ENCODE measurements at regions not wholly inside any gene's neighbourhood (a gene's known extent, or its start where the extent isn't known, plus 50 kb on each side); places are given as distances from the start of the nearest gene placed in this dataset.

DNA sequence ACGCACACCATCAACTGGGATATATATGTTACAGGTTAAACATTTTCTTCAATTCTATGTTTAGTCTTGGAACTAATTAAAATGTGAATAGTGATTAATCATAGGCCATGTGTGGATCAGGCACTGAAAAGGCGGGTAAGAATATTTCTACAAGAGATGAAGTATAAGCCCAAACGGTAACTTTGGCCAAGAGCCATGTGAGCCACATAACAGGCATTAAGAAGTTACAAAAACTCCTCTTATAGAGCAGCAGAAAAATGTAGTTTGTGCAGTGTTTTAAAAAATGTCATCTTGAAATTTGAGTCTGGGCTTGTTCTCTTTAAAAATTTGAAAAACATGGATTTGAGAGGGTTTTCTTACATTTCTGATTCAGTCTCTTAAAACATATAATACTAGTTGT lies 521.8 kb upstream of the DIPK2B start:
- DNase-seq: no peak

DNA sequence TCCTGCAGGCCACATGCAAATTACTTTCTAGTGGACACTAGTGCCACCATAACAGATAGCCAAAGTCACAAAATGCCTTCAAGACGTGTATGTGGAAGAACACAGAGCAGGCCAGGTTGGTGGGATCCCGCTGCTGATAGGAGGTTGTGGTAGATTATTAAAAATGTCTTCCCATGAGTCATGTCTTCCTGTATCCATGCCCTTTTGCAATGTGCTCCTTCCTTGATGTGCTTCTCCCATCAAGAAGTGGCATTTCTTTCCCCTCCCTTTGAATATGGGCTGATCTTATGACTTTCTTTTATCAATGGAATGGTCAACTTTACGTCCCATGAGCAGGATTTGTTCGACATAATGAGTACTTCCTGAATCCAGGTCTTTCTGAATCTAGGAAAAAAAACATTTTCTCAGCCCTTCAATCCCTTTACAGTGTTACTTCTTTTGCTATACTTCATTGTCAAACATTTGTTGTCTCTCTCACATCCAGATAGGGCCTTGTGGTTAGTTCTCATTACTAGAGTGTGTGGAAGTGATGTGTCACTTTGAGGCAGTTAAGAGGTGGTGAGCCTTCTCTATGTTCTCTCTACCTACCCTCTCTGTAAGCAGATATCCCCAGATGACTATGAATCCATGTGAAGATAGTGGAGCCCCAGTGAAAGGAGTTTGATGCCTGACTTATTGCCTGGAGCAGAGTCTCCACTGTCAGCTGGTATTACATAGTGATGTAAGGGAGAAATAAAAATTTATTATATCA lies 519.2 kb upstream of the DIPK2B start:
- no peak for DNase-seq

DNA sequence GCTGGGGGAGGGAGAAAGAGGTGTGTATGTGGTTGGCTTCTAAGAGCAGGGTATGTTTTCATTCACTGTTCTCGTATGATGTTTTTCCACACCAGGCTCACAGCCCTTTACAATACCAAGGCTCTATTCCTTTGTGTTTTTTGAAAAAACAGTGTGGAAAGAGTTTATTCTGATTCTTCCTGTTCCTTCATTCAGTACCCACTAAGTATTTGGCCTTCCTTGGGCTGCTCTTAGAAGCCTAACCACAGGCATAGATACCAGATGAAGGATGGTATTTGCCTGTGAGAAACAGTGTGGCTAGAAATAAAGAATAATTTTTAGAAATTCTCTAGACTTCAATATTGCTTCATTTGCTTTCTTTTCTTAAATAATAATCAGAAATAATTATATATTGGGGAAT lies 518.0 kb upstream of the DIPK2B start:
- DNase-seq: no peak

DNA sequence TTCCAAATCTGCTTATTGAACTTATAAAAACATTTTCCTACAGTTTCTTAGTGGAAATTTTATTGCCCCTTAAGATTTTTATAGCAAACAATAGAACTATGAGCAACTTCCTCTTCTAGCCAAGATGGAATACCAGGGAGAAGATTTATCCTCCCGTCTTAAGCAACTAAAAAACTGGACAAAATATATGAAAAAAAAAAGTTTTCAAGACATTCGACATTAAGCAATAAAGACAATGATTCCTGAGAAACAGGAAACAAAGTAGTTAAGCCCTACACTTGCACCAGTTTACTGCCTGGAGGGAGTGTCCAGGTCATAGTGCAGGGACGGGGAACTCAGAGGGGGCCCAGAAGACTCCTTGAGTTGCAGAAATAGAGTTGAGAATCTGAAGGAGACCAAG lies 516.1 kb upstream of the DIPK2B start:
- DNase-seq: no peak

DNA sequence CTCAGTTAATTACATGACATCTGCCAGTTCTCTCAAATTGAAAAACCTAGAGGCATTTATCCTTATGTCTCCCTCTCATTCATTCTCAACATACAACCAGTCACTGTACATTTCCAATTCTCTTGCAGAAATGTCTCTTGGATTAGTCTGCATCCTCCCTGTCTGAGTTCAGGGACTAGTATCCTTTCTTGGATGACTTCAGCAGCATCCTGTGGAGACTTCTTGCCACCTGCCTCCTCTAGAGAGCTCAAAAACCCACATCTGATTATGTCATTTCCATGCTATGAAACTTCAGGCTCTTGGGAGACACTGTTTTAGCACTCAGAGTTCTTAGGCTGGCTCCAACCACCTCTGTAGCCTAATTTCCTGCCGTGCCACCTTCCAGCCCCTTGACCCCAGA lies 515.1 kb upstream of the DIPK2B start:
- no peak for DNase-seq

DNA sequence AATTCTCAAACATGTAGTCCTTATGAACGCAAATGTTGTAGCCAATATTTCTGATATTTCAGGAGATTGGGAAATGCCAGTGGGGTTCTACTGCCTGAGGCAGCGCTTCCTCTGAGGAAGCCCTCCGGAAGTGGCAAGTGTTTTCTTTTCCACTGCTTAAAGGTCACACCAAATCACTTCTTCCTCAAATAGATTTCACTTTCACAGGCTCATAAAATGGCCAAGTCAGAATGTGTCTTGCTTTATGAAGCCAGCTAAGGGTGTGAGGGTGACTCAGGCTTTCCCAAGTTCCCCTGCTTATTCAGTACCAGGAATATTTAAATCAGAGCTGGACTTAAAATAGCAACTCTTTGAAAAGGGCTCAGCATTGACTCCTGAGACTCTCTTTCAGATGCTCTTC lies 514.2 kb upstream of the DIPK2B start:
- no peak for DNase-seq

DNA sequence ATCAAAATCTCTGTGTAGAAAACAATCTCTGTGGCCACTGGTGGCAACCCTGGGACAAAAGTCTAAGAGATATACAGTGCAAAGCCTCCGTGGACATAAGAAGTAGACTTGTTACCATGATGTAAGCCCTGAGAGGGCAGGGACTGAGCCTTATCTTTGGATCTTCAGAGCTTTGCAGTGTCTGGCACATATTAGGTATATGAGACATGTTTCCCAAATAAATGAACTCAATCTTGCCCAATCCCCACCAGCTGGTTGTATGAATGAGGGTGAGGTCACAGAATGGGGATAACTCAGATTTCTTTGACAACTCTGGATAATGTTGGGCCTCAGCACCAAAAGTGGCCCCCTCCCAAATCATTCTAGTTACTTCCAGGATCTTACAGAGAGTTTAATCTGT lies 511.4 kb upstream of the DIPK2B start:
- no peak for DNase-seq

DNA sequence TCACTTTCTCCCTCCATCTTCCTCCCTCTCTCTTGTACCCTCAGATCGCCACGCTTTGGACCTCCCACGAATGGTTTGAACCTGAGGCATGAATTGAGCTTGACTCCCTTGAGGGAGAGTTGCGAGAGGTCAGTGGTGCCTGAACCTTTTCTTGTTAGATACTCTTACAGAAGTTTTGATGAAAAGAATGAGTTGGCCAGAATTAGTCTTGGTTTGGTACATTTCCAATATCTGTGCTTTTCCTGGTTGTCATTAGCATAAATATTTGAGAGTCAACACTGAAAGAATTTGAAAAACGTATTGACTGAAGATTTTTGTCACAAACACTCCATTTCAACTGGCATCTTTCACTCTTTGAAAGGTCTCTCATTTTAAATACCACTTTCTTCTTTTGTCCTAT lies 510.6 kb upstream of the DIPK2B start:
- DNase-seq: no peak

DNA sequence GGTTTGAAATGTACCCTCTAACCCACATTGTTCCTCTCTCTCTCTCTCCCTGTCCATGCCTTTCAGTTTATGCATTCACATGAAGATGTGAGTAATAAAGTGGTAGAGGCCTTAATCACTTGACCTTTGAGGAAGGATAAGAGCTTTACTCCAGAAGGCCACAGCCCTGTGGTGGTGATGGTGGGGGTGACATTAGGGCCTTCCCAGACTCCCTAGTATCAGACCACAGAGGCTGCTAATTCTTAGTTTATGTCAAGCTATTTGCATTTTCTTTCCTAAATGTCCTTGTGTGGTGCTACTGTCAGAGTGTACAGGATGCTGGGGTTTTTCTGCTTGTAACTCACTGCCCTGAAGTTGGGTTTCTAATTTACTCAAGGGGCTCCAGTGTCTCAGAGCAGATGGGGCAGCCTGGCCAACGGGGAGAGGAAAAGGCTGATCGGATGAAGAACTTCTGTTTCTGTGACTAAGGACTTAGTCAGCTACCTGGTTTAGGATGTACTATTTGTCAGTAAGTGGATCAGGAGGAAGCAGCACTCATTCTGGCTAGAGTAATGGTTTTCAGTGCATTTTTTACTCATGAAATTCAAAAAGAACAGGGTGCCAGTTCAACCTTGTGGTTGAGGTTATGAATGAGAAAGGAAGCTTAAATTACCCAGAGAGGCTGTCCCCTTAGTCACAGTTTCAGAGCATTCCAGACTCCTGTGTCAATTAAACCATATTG lies 509.6 kb upstream of the DIPK2B start:
- DNase-seq: peak in 1 of 4 experiments; percentile 2

DNA sequence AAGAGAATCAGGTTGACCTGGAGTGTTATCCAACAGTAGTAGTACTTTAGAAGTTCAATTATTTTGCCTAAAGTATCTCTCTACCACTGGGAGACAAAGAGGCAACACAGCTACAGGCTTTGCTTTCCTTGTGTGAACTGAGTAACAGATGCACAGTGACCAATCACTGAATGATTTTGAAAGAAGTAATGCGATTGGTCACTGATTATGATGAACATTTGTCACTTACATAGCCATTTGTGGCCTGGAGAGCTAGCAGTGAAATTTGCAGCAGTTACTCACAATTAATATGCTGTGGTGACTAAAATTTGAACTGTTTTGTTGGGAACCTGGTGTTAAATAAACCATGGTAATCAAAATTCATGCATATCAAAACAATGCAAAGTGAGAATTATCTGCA lies 508.7 kb upstream of the DIPK2B start:
- DNase-seq: no peak

DNA sequence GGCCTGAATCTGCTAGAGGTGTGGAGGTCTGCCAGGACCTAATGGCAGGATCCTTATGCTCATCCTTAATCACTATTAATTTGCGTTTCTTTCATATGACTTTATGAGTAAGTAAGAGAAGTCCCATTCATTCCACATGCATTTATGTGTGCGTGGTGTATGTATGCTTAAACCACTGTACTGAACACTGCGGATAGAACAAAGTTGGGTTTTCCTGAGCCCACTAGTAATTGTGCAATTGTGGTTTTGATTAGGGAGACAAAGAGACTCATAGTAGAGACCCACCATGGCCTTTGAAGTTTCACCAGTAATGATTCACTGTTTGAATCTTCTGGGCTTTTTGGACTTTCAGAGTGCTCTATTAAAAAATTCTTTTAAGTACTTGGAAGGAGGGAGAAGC lies 498.5 kb upstream of the DIPK2B start:
- DNase-seq: no peak

DNA sequence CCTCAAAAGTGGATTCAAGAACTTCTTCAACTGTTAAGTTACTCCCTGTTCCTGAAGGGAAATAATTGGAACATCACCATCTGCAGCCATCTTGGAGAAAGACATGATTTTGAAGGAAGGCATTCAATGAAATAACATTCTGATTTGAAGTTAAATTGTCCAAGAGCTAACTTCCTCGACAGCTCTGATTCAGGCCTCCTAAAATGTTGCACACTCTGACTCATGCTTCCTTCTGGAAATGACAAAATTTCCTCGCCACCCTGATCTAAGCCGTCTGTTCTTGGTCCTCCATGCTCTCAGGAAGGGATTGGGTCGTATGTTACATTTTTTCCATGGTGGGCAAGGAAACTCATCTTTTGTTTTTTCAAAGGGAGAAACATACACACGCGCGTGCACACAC lies 496.9 kb upstream of the DIPK2B start:
- no peak for DNase-seq

DNA sequence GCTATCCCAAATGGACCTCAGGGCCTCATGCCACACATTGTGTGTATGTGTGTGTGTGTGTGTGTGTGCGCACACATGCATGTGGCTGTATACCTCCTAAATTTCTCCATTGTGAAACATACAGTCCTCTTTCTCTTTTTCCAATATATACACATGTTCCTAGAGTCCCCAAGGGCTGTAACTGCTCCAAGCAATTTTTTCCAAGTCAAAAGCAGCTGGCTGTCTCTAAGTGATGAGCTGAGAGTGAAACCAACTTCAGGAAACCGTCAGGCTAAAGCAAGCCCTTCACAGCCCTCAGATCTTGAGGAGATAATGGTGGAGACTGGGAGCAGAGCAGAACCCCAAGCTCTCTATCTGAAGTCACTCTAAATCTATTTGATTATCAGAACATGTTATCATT lies 496.1 kb upstream of the DIPK2B start:
- no peak for DNase-seq

DNA sequence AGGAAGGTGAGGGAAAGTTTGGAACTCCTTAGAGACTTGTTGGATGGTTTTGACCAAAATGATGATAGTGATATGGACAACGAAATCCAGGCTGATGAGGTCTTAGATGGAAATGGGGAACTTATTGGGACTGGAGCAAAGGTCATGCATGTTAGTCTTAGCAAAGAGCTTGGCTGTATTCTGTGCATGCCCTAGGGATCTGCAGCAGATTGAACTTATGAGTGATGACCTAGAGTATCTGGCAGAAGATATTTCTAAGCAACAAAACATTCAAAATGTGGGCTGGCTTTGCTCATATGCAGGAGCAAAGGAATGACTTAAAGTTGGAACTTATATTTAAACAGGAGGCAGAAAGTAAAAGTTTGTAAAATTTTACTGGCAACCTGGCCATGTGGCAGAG lies 489.3 kb upstream of the DIPK2B start:
- no peak for DNase-seq

DNA sequence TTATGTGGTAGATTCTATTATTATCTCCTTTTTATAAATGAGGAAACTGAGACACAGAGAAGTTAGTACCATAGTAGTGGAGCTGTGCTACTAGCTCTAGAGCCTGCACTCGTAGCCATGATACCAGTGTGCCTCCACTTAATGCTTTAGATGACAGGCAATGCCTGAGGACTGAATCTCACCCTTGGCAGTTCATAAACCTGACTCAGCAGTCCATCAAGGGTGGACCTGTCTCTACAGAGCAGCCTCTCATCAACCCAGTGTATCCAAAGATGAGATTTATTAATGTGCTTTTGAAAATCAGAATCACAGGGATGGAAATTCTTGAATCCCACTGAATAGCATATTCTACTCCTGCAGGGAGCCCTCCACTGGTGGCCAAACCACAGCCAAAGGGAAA lies 483.2 kb upstream of the DIPK2B start:
- no peak for DNase-seq

DNA sequence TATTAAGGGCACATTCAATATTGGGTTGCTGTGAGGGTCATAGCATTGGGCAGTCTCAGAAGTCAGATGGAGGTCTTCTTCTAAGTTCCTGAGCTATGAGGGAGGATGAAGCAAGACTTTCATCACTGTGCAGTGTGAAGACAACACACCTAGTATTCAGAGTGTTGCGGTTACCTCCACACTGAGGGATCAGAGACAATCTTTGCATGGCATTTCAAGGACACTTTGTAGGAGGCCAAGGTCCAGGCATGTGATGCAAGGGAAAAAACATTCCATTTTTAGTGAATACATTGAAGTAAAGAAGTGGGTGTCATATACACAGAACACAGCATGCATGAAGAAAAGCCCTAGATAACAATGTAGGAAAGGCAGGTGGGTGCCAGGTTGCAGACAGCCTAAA lies 481.2 kb upstream of the DIPK2B start:
- no peak for DNase-seq

DNA sequence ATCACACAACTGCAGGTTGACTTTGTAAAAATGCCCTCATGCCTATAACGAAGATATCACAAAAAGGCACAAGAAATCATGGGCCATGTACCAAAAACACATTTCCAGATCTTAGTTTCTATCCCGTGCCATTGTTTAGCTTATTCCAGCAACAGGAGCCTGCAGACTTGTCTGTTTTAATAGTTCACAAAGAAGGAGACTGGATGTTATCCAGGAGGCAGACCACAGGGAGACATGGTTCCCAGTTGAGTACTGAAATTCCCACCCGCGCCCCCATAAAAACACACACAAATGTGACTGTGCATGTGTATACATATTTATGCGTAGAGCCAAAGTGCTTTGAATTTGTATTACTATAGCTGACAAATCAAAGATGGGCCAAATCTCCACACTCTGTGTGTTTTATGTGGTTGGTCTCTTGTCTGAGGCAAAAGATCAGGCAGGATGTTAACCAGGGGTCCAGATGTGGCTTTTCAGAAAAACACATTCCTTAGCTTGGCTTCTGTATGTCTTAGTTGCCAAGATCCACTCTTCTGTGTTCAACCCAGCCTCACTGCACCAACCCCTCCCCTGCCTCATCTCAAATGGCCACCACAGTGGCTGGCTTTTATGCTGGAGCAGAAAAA lies 469.2 kb upstream of the DIPK2B start:
- no peak for DNase-seq

DNA sequence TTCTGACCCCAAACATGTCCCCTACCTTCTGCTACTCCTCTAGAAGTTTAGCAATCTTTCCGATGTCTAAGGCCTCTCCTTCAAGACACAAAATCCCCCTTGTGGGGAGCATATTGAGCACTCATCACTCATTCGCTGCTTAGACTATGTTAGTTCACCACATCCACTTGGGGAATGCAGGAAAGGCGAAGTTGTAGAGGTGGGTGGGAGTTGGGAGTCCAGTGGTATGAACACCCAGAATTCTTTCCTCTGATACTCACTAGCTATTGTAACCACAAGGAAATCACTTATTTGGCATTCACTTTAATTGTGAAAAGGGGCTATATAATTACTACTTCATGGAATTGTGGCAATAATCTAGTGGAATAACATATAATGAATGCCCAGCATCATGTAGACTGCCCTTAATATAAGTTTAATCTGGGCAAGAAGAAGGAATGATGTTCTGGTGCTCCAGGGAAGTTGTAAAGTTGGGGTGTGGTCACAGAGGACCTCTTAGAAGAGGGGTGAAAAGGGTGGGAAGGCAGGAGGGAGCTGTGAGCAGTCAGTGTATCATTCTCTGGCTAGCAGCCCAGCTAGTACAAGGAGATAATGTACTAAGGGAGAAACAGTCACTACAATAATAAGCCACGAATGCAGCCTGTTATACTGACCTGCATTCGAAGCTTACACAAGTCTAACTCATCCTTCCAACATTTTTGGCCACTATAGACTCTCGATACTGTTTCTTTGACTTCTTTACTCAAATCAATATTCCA lies 468.2 kb upstream of the DIPK2B start:
- DNase-seq: no peak

DNA sequence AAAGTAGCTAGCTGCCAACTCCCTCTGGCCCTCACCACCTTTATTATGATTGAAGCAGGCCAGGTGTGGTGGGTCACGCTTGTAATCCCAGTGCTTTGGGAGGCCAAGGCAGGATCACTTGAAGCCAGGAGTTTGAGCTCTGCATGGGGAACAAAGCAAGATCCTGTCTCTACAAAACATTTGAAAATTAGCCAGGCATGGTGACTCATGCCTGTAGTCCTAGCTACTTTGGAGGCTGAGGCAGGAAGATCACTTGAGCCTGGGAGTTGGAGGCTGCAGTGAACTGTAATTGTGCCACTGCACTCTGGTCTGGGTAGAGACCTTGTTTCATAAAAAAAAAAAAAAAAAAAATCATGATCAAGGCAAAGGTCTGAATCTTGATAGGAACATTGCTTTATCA lies 467.0 kb upstream of the DIPK2B start:
- DNase-seq: no peak

DNA sequence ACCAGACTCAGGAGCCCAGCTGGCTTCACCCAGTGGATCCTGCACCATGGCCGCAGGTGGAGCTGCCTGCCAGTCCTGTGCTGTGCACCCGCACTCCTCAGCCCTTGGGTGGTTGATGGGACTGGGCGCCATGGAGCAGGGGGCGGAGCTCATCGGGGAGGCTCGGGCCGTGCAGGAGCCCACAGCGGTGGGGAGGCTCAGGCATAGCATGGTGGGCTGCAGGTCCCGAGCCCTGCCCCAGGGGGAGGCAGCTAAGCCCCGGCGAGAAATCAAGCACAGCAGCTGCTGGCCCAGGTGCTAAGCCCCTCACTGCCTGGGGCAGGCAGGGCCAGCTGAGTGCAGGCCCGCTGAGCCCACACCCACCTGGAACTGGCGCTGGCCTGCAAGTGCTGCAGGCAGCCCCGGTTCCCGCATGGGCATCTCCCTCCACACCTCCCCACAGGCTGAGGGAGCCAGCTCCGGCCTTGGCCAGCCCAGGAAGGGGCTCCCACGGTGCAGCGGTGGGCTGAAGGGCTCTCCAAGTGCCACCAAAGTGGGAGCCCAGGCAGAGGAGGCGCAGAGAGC lies 464.1 kb upstream of the DIPK2B start:
- no peak for DNase-seq

DNA sequence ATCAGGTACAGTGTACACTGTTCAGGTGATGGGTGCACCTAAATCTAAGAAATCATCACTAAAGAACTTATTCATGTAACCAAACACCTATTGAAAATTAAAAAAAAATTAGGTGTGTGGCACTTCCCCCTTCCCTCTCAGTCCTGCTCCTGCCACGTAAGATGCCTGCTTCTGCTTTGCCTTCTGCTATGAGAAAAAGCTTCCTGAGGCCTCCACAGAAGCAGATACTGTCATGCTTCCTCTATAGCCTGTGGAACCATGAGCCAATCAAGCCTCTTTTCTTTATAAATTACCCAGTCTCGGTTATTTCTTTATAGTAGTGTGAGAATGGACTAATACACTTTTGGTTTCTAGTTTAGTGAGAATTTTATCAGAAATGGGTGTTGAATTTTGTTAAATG lies 459.8 kb upstream of the DIPK2B start:
- no peak for DNase-seq

DNA sequence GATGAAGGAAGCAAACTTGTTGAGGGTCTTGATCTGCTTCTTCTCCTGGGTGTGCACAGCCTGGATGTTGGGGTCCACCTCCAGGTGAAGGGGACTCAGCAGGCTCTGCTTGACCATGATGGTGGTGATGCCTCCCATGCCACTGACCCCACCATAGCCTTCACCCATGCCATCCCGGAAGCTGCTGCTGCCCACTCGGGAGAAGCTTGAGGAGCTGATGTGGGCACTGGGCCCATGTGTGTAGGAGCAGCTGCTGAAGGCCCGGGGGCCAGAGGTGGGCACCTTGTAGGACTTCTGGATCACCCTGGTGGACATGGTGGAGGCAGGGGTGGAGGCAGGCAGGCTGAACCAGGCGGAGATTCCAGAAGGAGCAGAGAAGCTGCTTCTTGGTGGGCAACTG lies 432.7 kb upstream of the DIPK2B start:
- DNase-seq: no peak

DNA sequence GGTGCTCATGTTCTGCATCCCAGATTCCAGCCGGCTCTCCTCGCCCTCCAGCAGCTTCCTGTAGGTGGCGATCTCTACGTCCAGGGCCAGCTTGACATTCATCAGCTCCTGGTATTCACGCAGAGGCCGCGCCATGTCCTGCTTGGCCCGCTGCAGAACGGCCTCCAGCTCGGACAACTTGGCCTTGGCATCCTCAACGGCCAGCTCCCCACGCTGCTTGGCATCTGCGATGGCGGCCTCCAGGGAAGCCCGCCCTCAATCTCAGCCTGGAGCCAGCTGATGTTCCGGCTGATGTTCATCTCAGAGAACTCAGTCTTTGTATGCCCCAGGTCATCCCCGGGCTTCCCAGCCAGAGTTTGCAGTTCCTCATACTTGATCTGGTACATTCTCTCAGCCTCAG lies 431.8 kb upstream of the DIPK2B start:
- DNase-seq: no peak
